C1 segment of cervical spinal cord (tissue), 14 donors: ENCODE measurements at regions not wholly inside any gene's neighbourhood (a gene's known extent, or its start where the extent isn't known, plus 50 kb on each side); places are given as distances from the start of the nearest gene placed in this dataset.

Experiments
- DNase-seq, 14 donors: peaks; one replicate each; lab custom pipeline; 2025; lab: John Stamatoyannopoulos, UW

- DNase-seq, result no peak
Observed at GRCh38 chr2:196439760-196440159, 199.8 kb upstream of the CCDC150 start.

DNA sequence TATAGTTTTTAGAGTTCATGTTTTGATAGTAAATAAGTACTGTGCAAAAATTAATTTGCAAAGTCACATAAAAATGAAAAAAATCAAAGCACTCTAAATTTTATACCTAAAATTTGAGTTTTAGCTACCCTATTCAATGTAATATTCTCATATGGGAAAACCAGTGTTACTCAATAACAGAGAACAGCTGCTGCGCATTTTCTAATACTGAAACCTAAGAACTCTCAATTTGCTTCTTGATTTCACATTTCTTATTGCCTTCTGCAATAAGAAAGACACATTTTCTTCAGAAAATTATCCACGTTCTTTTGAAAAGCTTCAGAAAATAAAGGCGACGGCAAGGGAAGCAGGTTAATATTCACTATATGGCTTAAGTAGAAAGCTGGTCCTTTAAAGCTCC, 199.1 kb upstream of the CCDC150 start:
- DNase-seq, result no peak

- no peak for DNase-seq
Observed at GRCh38 chr2:196441527-196441926, 198.0 kb upstream of the CCDC150 start.

GRCh38 chr2:196442211-196442610, 197.3 kb upstream of the CCDC150 start:
- DNase-seq, result no peak

DNA sequence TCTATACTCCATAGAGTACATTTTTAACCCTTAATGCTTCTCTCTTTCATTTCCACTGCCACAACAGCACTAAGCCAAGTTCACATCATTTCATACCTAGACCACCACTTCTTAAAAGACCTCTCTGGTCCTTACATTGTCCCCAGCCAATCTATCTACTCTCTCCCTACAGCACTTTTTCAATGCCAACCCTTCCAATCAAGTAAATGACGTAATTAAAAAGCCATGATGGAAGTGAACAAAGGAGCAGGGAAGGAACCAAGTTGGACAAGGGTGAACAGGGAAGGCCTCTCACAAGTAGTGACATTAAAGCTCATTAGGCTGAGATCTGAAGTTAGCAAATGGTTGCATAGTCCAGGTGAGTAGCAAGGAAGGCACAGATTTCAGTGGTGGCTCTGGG, 195.1 kb upstream of the CCDC150 start:
- no peak for DNase-seq

GRCh38 chr2:196445991-196446390, 193.5 kb upstream of the CCDC150 start:
- no peak for DNase-seq

GRCh38 chr2:196448407-196449079, 191.0 kb upstream of the CCDC150 start:
- no peak for DNase-seq

- no peak for DNase-seq
Observed at GRCh38 chr2:196449083-196449482, 190.4 kb upstream of the CCDC150 start.

GRCh38 chr2:196452758-196453157, 186.8 kb upstream of the CCDC150 start:
- DNase-seq, result no peak

- DNase-seq, result no peak
Observed at GRCh38 chr2:196453613-196454047, 185.9 kb upstream of the CCDC150 start.

DNA sequence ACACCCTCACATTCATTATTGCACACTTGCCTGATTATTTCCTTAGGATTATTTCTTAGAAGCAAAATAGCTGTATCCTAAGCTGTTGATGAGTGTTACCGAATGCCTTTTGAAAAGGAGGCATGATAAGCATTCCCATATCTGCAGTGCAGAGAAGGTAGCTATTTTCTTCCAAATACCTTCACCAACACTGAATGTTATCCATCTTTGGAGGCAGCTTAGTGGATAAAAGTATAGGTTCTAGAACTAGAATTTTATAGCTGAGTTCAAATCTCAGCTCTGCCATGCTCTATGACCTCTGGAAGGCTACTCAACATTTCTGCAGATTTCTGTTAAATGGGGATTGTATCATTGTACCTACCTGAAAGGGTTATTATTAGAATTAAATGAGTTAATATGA, 185.0 kb upstream of the CCDC150 start:
- no peak for DNase-seq

- no peak for DNase-seq
Observed at GRCh38 chr2:196459539-196459938, 180.0 kb upstream of the CCDC150 start.

GRCh38 chr2:196463706-196464105, 175.8 kb upstream of the CCDC150 start:
- DNase-seq, result no peak

- DNase-seq, result no peak
Observed at GRCh38 chr2:196464311-196464710, 175.2 kb upstream of the CCDC150 start.

DNA sequence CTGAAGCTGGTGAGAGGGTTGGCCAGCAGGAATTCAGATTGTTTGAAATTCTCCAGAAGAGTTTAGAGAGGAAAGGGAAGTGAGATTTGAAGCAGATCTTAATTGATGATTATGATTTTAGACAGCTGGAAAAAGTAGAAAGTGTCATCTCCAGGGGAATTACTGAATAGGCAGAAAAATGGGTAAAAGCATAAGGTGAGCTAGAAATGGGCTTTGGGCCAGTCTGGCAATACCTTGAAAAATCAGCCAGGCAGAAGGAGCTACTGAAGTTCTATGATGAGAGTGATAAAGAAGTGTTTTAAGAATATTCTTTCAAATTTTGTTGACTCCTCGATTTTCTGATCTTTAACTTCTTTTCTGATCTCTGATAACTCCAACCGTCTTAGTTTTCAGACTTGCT, 172.9 kb upstream of the CCDC150 start:
- peak in 1 of 14 donors; percentile 65 for DNase-seq

GRCh38 chr2:196468394-196468793, 171.1 kb upstream of the CCDC150 start:
- DNase-seq, result no peak

DNA sequence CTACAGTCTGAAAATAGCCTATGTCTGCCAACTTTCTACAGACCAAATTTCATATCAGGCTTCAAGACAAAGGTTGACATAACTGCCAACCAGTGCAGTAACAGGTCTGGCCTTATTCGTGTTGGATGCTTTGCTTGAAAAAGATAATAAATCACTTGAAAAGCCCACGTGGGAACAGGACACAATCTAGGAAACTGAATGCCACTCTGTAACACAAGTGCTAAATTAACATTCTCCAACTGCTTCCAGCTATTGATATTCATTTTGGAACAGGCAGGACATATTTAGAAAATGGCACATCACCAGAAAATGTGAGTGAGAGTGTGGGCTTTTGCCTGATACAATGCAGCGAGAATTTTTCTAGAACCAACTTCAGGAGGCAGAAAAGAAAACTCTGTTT, 165.9 kb upstream of the CCDC150 start:
- DNase-seq, result no peak

DNA sequence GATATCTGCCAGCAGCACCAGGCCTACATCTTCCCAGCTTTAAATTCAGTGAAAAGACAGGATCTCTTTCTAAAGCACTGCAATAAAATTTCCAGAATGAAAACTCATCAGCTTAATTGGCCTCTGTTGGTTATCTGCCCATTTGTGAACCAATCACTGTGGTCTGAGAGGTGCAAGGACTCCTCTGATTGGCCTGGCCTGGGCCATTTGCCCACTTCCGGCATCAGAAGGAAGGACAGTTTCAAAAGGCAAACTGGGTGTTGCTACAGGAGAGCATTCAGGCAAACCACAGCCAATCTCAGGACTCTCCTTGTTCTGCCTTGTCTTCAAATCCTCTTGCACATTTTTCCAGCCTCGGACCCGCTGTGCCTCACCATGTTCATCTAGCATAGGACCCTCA, 163.9 kb upstream of the CCDC150 start:
- DNase-seq, result no peak

GRCh38 chr2:196478588-196478987, 160.9 kb upstream of the CCDC150 start:
- no peak for DNase-seq

- no peak for DNase-seq
Observed at GRCh38 chr2:196479350-196479749, 160.2 kb upstream of the CCDC150 start.

- DNase-seq, result peak in 1 of 14 donors; percentile 14
Observed at GRCh38 chr2:196480653-196481323, 158.7 kb upstream of the CCDC150 start.

- peak in 1 of 14 donors; percentile 16 for DNase-seq
Observed at GRCh38 chr2:196481324-196481697, 158.2 kb upstream of the CCDC150 start.
